A549 (cell line): ENCODE measurements at regions not wholly inside any gene's neighbourhood (a gene's known extent, or its start where the extent isn't known, plus 50 kb on each side); places are given as distances from the start of the nearest gene placed in this dataset.

Source experiments
- ATAC-seq, 2 experiments: fragments of 200-7000 bp in 1 of 2; fragments of >200 bp in 1 of 2; cut with Nextera tagmentation in 1 of 2; cut with Tn5 transposase in 1 of 2; 3 replicates each; pipeline versions ENCODE4 v1.8.0 to v1.9.1; 2018 to 2020; ENCODE audit warnings: mild to moderate bottlenecking in 1 of 2, moderate library complexity in 1 of 2
- CTCF ChIA-PET: fragments of 300-600 bp; sonication (Branson Sonifier 250); formaldehyde crosslinking; extraction: SDS; loops from one replicate; lab custom pipeline; 2021; ENCODE audit warnings: antibody characterized with exemption, inconsistent platforms; lab: Yijun Ruan, JAX
- POLR2A ChIA-PET: fragments of 350-600 bp; formaldehyde crosslinking; extraction: SDS; loops from one replicate; lab custom pipeline; 2021; ENCODE audit warnings: antibody characterized with exemption, inconsistent platforms; lab: Yijun Ruan, JAX
- DNase-seq, 2 experiments: peaks; one replicate each; pipeline versions ENCODE4 v3.0.0 to v3.0.0-alpha.2; 2011 to 2016; ENCODE audit warnings: low read depth in 1 of 2, low spot score in 1 of 2
- FAIRE-seq: peaks from 2 replicates; lab custom pipeline; 2011; peaks lifted over from hg19 to GRCh38; lab: Jason Lieb, UNC
- H3K27ac ChIP-seq, 2 experiments: fragments of >200 bp; sonication (Bioruptor Twin); formaldehyde crosslinking; 3 replicates each; pipeline ENCODE4 v1.5.1; 2016 to 2017
- H3K4me1 ChIP-seq: fragments of >200 bp; sonication (Bioruptor Twin); formaldehyde crosslinking; 3 replicates; pipeline ENCODE4 v1.6.1; 2016
- H3K4me2 ChIP-seq: fragments of >200 bp; sonication (Bioruptor Twin); formaldehyde crosslinking; 3 replicates; pipeline ENCODE4 v1.6.1; 2016
- H3K4me3 ChIP-seq: fragments of >200 bp; sonication (Bioruptor Twin); formaldehyde crosslinking; 3 replicates; pipeline ENCODE4 v1.5.1; 2016
- H3K9me3 ChIP-seq: fragments of >200 bp; sonication (Bioruptor Twin); formaldehyde crosslinking; 3 replicates; pipeline ENCODE4 v1.6.1; 2016
- BCL3 ChIP-seq: fragments of >200 bp; sonication (Bioruptor Twin); formaldehyde crosslinking; IDR thresholded peaks from 3 replicates; pipeline ENCODE4 v1.6.1; 2016
- CTCF ChIP-seq: fragments of >200 bp; sonication (Bioruptor Twin); formaldehyde crosslinking; IDR thresholded peaks from 3 replicates; pipeline ENCODE4 v1.5.1; 2016
- EHF ChIP-seq: fragments of 250-450 bp; sonication (Bioruptor Pico); IDR thresholded peaks from 2 replicates; pipeline ENCODE4 v1.5.0; 2020; ENCODE audit warnings: mild to moderate bottlenecking
- EP300 ChIP-seq, 2 experiments: fragments of >200 bp; sonication (Bioruptor Twin); formaldehyde crosslinking; IDR thresholded peaks; 2 replicates in 1 of 2; 3 replicates in 1 of 2; pipeline ENCODE4 v1.6.1; 2016 to 2017
- ESRRA ChIP-seq: fragments of 150-350 bp; IDR thresholded peaks from 2 replicates; pipeline ENCODE4 v1.6.1; 2014; ENCODE audit warnings: mild to moderate bottlenecking, low read length, borderline replicate concordance
- GATA3 ChIP-seq: IDR thresholded peaks from 2 replicates; pipeline ENCODE4 v1.6.1; 2012; ENCODE audit warnings: borderline replicate concordance
- HES2 ChIP-seq: fragments of >200 bp; sonication (Bioruptor Twin); formaldehyde crosslinking; IDR thresholded peaks from 2 replicates; pipeline ENCODE4 v1.6.1; 2016
- HEYL ChIP-seq: fragments of 250-450 bp; sonication (Bioruptor Pico); IDR thresholded peaks from 2 replicates; pipeline ENCODE4 v1.8.0; 2021; ENCODE audit warnings: mild to moderate bottlenecking, moderate library complexity
- HOXA7 ChIP-seq: fragments of 250-450 bp; sonication (Bioruptor Pico); IDR thresholded peaks from 2 replicates; pipeline ENCODE4 v1.5.0; 2020; ENCODE audit warnings: mild to moderate bottlenecking, moderate library complexity
- HOXB5 ChIP-seq: fragments of 250-450 bp; sonication (Bioruptor Pico); IDR thresholded peaks from 2 replicates; pipeline ENCODE4 v1.5.0; 2020; ENCODE audit warnings: mild to moderate bottlenecking, moderate library complexity
- JUNB ChIP-seq: fragments of >200 bp; sonication (Bioruptor Twin); formaldehyde crosslinking; IDR thresholded peaks from 2 replicates; pipeline ENCODE4 v1.6.1; 2016
- MAFK ChIP-seq: fragments of 450-650 bp; IDR thresholded peaks from 2 replicates; pipeline ENCODE4 v1.6.1; 2014; ENCODE audit not compliant: partially characterized antibody
- MAZ ChIP-seq: fragments of 150-350 bp; IDR thresholded peaks from 2 replicates; pipeline ENCODE4 v1.6.1; 2014; ENCODE audit warnings: antibody characterized with exemption, low read depth, low read length, borderline replicate concordance
- MYC ChIP-seq: IDR thresholded peaks from 2 replicates; pipeline ENCODE4 v1.6.1; 2012; ENCODE audit warnings: mild to moderate bottlenecking, inconsistent platforms, low read length, improper control_type of control experiment, borderline replicate concordance
- NFE2L2 ChIP-seq: fragments of 150-350 bp; conservative IDR thresholded peaks from 2 replicates; pipeline ENCODE4 v1.6.1; 2014; ENCODE audit warnings: low read length
- NPAS2 ChIP-seq: fragments of 250-450 bp; sonication (Bioruptor Pico); IDR thresholded peaks from 2 replicates; pipeline ENCODE4 v1.8.0; 2022; ENCODE audit warnings: mild to moderate bottlenecking, moderate library complexity, borderline replicate concordance
- PBX3 ChIP-seq: IDR thresholded peaks from 2 replicates; pipeline ENCODE4 v1.6.1; 2012
- PHF8 ChIP-seq: fragments of 200-600 bp; sonication (generic); IDR thresholded peaks from 2 replicates; pipeline ENCODE4 v1.6.1; 2016; ENCODE audit warnings: low read depth, mild to moderate bottlenecking, antibody characterized with exemption, moderate library complexity, borderline replicate concordance
- POLR2AphosphoS2 ChIP-seq: conservative IDR thresholded peaks from 2 replicates; pipeline ENCODE4 v1.6.1; 2012; ENCODE audit warnings: low read length, improper control_type of control experiment, inconsistent platforms
- RAD21 ChIP-seq, 2 experiments: fragments of >200 bp in 1 of 2; sonication (Bioruptor Twin) in 1 of 2; formaldehyde crosslinking in 1 of 2; IDR thresholded peaks in 1 of 2; conservative IDR thresholded peaks in 1 of 2; 2 replicates in 1 of 2; 3 replicates in 1 of 2; pipeline ENCODE4 v1.6.1; 2012 to 2018; ENCODE audit warnings: inconsistent platforms in 1 of 2
- TFCP2L1 ChIP-seq: fragments of 250-450 bp; sonication (Bioruptor Pico); IDR thresholded peaks from 2 replicates; pipeline ENCODE4 v1.5.0; 2021; ENCODE audit warnings: mild to moderate bottlenecking
- USF2 ChIP-seq: fragments of 450-650 bp; IDR thresholded peaks from 2 replicates; pipeline ENCODE4 v1.6.1; 2014; ENCODE audit warnings: antibody characterized with exemption
- ZFP36 ChIP-seq: fragments of 450-650 bp; IDR thresholded peaks from 2 replicates; pipeline ENCODE4 v1.6.1; 2014; ENCODE audit warnings: borderline replicate concordance; ENCODE audit not compliant: partially characterized antibody
- ZNF302 ChIP-seq: fragments of 250-450 bp; sonication (Bioruptor Pico); IDR thresholded peaks from 2 replicates; pipeline ENCODE4 v1.9.0; 2021; ENCODE audit warnings: inconsistent platforms, mild to moderate bottlenecking, moderate library complexity
- WGBS: methylation state at CpG from one replicate; pipeline ENCODE4 v1.1.6; 2017; ENCODE audit errors: missing lambda C conversion rate; 5-methylcytosine and 5-hydroxymethylcytosine counted together

- no peak for TF ChIP-seq PHF8
- TF ChIP-seq ESRRA: no peak
- TF ChIP-seq JUNB: no peak
- no peak for TF ChIP-seq MAFK
- no peak for TF ChIP-seq HOXB5 (CRISPR knock-in tag)
- no peak for TF ChIP-seq TFCP2L1 (CRISPR knock-in tag)
- TF ChIP-seq CTCF: no peak
- no peak for TF ChIP-seq MYC
- no peak for TF ChIP-seq HOXA7 (CRISPR knock-in tag)
- TF ChIP-seq PBX3: no peak
- TF ChIP-seq NPAS2 (CRISPR knock-in tag): no peak
- TF ChIP-seq MAZ: no peak
- TF ChIP-seq HEYL (CRISPR knock-in tag): no peak
- no peak for TF ChIP-seq USF2
- no peak for TF ChIP-seq HES2
- TF ChIP-seq BCL3: no peak
- no peak for TF ChIP-seq POLR2AphosphoS2
- no peak for TF ChIP-seq EP300 (IDR thresholded peaks at IDR 0.05)
- CTCF ChIA-PET: no interaction called here
- Histone ChIP-seq H3K27ac (no peak overlapping the region), H3K9me3 (no peaks in the 10 kb centered on the region), H3K4me2 (no peak overlapping the region), H3K4me1 (no peaks in the 10 kb centered on the region), H3K4me3 (no peak overlapping the region)
- no peak for ATAC-seq
- no peak for DNase-seq
- POLR2A ChIA-PET: no interaction called here
- WGBS: 47% methylated on average over 4 of the region's 4 CpGs
- no peak for FAIRE-seq
Observed at GRCh38 chr14:97959251-97959650, 1162.1 kb downstream of the VRK1 start.

- no peak overlapping the region for H3K27ac ChIP-seq
- 9% methylated on average over 4 of the region's 4 CpGs for WGBS
- TF ChIP-seq HEYL (CRISPR knock-in tag) (no peak), PBX3 (no peak), ZFP36 (no peak), NFE2L2 (no peak), HOXA7 (CRISPR knock-in tag) (no peak), RAD21 (conservative IDR thresholded peaks at IDR 0.05 in 1 of 2, IDR thresholded peaks at IDR 0.05 in 1 of 2) (no peak), MYC (no peak), EHF (CRISPR knock-in tag) (no peak), NPAS2 (CRISPR knock-in tag) (no peak), GATA3 (no peak), ZNF302 (CRISPR knock-in tag) (no peak)
- TF ChIP-seq, all 56 proteins: peak for 0
- Histone ChIP-seq H3K9me3 (no peaks in the 10 kb centered on the region), H3K4me3 (no peak overlapping the region), H3K4me1 (no peaks in the 10 kb centered on the region), H3K4me2 (no peak overlapping the region)
- ChIA-PET CTCF (no interaction called here), POLR2A (no interaction called here)
- DNase-seq: no peak
- ATAC-seq: no peak
- FAIRE-seq: no peak
Observed at GRCh38 chr14:97960436-97960835, 1163.3 kb downstream of the VRK1 start.
